ENCODE measurements at regions not wholly inside any gene's neighbourhood (a gene's known extent, or its start where the extent isn't known, plus 50 kb on each side); places are given as distances from the start of the nearest gene placed in this dataset.

DNA sequence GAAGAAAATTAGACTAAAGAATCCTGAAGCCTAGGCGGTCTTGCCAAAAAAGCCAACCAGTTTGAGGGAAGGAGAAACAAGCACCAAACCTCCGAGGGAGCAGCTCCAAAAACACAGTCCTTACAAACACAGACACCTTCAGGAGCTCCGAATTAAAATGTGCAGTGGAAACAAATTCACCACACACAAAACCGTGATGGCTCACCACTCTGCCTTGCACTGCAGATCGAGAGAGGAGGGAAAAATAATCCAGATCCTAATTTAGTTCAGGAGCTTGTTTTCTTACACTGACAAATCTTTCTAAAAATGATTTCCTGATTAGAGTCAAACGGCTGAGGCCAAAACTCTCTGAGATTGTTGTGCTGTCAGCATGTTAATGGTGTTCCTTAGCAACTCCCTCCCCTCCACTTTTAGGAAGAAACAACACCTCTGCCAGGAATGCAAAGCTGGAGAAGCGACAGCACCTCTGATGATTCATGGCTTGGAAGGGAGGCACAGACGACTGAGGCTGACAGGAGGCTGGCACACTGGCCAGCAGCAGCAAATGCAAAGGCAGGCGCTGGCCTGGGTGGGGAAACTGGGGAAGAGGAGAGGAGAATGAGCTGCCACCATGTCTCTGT is 249.4 kb upstream of the KLHL29 start:
- Histone ChIP-seq H3K4me1 (0 out of 3 replicates have a peak, but pooled peaks cover 6% of the 10 kb centered on the region), H3K4me3 (no peak overlapping the region), H3K27ac (no peak overlapping the region), H3K4me2 (0 out of 3 replicates have a peak overlapping the region, but pooled peaks have one; percentile 6), H3K9me3 (no peaks in the 10 kb centered on the region)
- FAIRE-seq = no peak
- ChIA-PET CTCF (no interaction called here), POLR2A (no interaction called here)
- TF ChIP-seq FOSL2 (IDR thresholded peaks at IDR 0.05) (no peak), FOSL2 (CRISPR knock-in tag; IDR thresholded peaks at IDR 0.05) (no peak), SMC3 (IDR thresholded peaks at IDR 0.05) (no peak), CBX2 (IDR thresholded peaks at IDR 0.05; ENCODE audit: borderline replicate concordance, low read depth) (no peak), POLR2AphosphoS2 (conservative IDR thresholded peaks at IDR 0.05; ENCODE audit: low read length) (no peak), RARB (CRISPR knock-in tag; IDR thresholded peaks at IDR 0.05) (no peak), ATOH8 (CRISPR knock-in tag; IDR thresholded peaks at IDR 0.05; ENCODE audit: low read depth) (no peak)
- TF ChIP-seq, protein P1, sequence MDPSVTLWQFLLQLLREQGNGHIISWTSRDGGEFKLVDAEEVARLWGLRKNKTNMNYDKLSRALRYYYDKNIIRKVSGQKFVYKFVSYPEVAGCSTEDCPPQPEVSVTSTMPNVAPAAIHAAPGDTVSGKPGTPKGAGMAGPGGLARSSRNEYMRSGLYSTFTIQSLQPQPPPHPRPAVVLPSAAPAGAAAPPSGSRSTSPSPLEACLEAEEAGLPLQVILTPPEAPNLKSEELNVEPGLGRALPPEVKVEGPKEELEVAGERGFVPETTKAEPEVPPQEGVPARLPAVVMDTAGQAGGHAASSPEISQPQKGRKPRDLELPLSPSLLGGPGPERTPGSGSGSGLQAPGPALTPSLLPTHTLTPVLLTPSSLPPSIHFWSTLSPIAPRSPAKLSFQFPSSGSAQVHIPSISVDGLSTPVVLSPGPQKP (IDR thresholded peaks at IDR 0.05; ENCODE audit: low read depth, low read length) = no peak
- TF ChIP-seq, protein P2, sequence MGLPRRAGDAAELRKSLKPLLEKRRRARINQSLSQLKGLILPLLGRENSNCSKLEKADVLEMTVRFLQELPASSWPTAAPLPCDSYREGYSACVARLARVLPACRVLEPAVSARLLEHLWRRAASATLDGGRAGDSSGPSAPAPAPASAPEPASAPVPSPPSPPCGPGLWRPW (IDR thresholded peaks at IDR 0.05) = no peak
- TF ChIP-seq, protein P3, sequence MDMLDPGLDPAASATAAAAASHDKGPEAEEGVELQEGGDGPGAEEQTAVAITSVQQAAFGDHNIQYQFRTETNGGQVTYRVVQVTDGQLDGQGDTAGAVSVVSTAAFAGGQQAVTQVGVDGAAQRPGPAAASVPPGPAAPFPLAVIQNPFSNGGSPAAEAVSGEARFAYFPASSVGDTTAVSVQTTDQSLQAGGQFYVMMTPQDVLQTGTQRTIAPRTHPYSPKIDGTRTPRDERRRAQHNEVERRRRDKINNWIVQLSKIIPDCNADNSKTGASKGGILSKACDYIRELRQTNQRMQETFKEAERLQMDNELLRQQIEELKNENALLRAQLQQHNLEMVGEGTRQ (IDR thresholded peaks at IDR 0.05) = no peak
- peak; percentile 35 to 38; a peak in 4 of 6 replicates for ATAC-seq
- WGBS (ENCODE audit: missing lambda C conversion rate) = 18% methylated on average over 9 of the region's 9 CpGs
- no peak for DNase-seq (ENCODE audit: low read depth in 1 of 2, low spot score in 1 of 2)

GRCh38 chr2:23137166-23137565 is 247.8 kb upstream of the KLHL29 start:
- Histone ChIP-seq H3K27ac (no peak overlapping the region), H3K9me3 (no peaks in the 10 kb centered on the region), H3K4me2 (no peak overlapping the region), H3K4me1 (0 out of 3 replicates have a peak, but pooled peaks cover 6% of the 10 kb centered on the region), H3K4me3 (no peak overlapping the region)
- TF ChIP-seq RCOR1 (IDR thresholded peaks at IDR 0.05; ENCODE audit: low read depth, low read length) (no peak), HOXB13 (CRISPR knock-in tag; IDR thresholded peaks at IDR 0.05; ENCODE audit: low read depth) (no peak), EHF (CRISPR knock-in tag; IDR thresholded peaks at IDR 0.05) (no peak), NFE2L2 (conservative IDR thresholded peaks at IDR 0.05; ENCODE audit: low read length) (no peak), FOSL2 (IDR thresholded peaks at IDR 0.05) (no peak), FOSL2 (CRISPR knock-in tag; IDR thresholded peaks at IDR 0.05) (no peak), NPAS2 (CRISPR knock-in tag; IDR thresholded peaks at IDR 0.05; ENCODE audit: borderline replicate concordance) (no peak), KDM5A (IDR thresholded peaks at IDR 0.05) (no peak), ZC3H11A (IDR thresholded peaks at IDR 0.05) (no peak), MAFK (IDR thresholded peaks at IDR 0.05; ENCODE audit: partially characterized antibody) (no peak), REST (IDR thresholded peaks at IDR 0.05) (no peak)
- DNase-seq (ENCODE audit: low read depth in 1 of 2, low spot score in 1 of 2) = no peak
- CTCF ChIA-PET = no interaction called here
- POLR2A ChIA-PET = no interaction called here
- no peak for FAIRE-seq
- WGBS (ENCODE audit: missing lambda C conversion rate) = 19% methylated on average over 2 of the region's 2 CpGs
- ATAC-seq = no peak
